GM21390 (cell line): ENCODE measurements at regions not wholly inside any gene's neighbourhood (a gene's known extent, or its start where the extent isn't known, plus 50 kb on each side); places are given as distances from the start of the nearest gene placed in this dataset.

Experiments
- ATAC-seq: cut with Tn5 transposase; IDR thresholded peaks from one replicate; pipeline ENCODE4 v1.9.1; 2021; ENCODE audit not compliant: unreplicated experiment

GRCh38 chr5:58121391-58121790 lies 338.5 kb downstream of the PLK2 start:
- ATAC-seq: no peak

GRCh38 chr5:58117542-58117941 lies 342.3 kb downstream of the PLK2 start:
- no peak for ATAC-seq

- ATAC-seq: no peak
Observed at GRCh38 chr5:58116346-58116745, 343.5 kb downstream of the PLK2 start.

- ATAC-seq: no peak
Observed at GRCh38 chr5:58115811-58116210, 344.1 kb downstream of the PLK2 start.

GRCh38 chr5:58114324-58114723 lies 345.6 kb downstream of the PLK2 start:
- no peak for ATAC-seq

GRCh38 chr5:58113172-58113571 lies 346.7 kb downstream of the PLK2 start:
- no peak for ATAC-seq

- ATAC-seq: no peak
Observed at GRCh38 chr5:58108511-58108910, 351.4 kb downstream of the PLK2 start.

GRCh38 chr5:58107704-58108103 lies 352.2 kb downstream of the PLK2 start:
- ATAC-seq: no peak

- no peak for ATAC-seq
Observed at GRCh38 chr5:58106754-58107410, 353.0 kb downstream of the PLK2 start.

- no peak for ATAC-seq
Observed at GRCh38 chr5:58105836-58106235, 354.1 kb downstream of the PLK2 start.

GRCh38 chr5:58099257-58099656 lies 360.6 kb downstream of the PLK2 start:
- no peak for ATAC-seq

GRCh38 chr5:58094031-58094430 lies 365.9 kb downstream of the PLK2 start:
- no peak for ATAC-seq

- ATAC-seq: no peak
Observed at GRCh38 chr5:58090704-58091103, 369.2 kb downstream of the PLK2 start.

- ATAC-seq: no peak
Observed at GRCh38 chr5:58088941-58089340, 370.9 kb downstream of the PLK2 start.

- no peak for ATAC-seq
Observed at GRCh38 chr5:58087905-58088304, 372.0 kb downstream of the PLK2 start.

GRCh38 chr5:58087123-58087522 lies 372.8 kb downstream of the PLK2 start:
- no peak for ATAC-seq

GRCh38 chr5:58085800-58086199 lies 374.1 kb downstream of the PLK2 start:
- ATAC-seq: no peak

- no peak for ATAC-seq
Observed at GRCh38 chr5:58081435-58081834, 378.5 kb downstream of the PLK2 start.

- ATAC-seq: no peak
Observed at GRCh38 chr5:58080573-58080972, 379.3 kb downstream of the PLK2 start.

- no peak for ATAC-seq
Observed at GRCh38 chr5:58077966-58078365, 381.9 kb downstream of the PLK2 start.

- ATAC-seq: no peak
Observed at GRCh38 chr5:58077416-58077815, 382.5 kb downstream of the PLK2 start.

- ATAC-seq: no peak
Observed at GRCh38 chr5:58076483-58077257, 383.2 kb downstream of the PLK2 start.

- no peak for ATAC-seq
Observed at GRCh38 chr5:58075907-58076306, 384.0 kb downstream of the PLK2 start.
